ENCODE measurements at regions not wholly inside any gene's neighbourhood (a gene's known extent, or its start where the extent isn't known, plus 50 kb on each side); places are given as distances from the start of the nearest gene placed in this dataset.

- Histone ChIP-seq H3K27ac (ENCODE audit: low read depth, low read length, severe bottlenecking) (no peak overlapping the region), H3K4me1 (ENCODE audit: control insufficient read depth, insufficient read depth, low read length, poor library complexity, severe bottlenecking) (peaks cover 13% of the 10 kb centered on the region), H3K9me3 (ENCODE audit: control insufficient read depth, low read length) (no peaks in the 10 kb centered on the region), H3K36me3 (ENCODE audit: control insufficient read depth, insufficient read depth, low read length) (no peaks in the 10 kb centered on the region), H3K4me3 (ENCODE audit: extremely low read depth, insufficient read depth, low read length, poor library complexity, severe bottlenecking) (no peak overlapping the region)
- 100% methylated on average over 1 of the region's 2 CpGs; no CpG with 5 or more reads in 1 of the 2 experiments for WGBS, 2 experiments (ENCODE audit: insufficient coverage in 2 of 2)
These were observed 289.0 kb downstream of the SNX13 start for GRCh38 chr7:17651341-17651740.

GRCh38 chr7:17651863-17652385 is 288.4 kb downstream of the SNX13 start:
- H3K4me3 ChIP-seq (ENCODE audit: extremely low read depth, insufficient read depth, low read length, poor library complexity, severe bottlenecking), result no peak overlapping the region
- no peaks in the 10 kb centered on the region for H3K36me3 ChIP-seq (ENCODE audit: control insufficient read depth, insufficient read depth, low read length)
- no peaks in the 10 kb centered on the region for H3K9me3 ChIP-seq (ENCODE audit: control insufficient read depth, low read length)
- WGBS, 2 experiments (ENCODE audit: insufficient coverage in 2 of 2), result 95% methylated on average over 3 of the region's 4 CpGs; no CpG with 5 or more reads in 1 of the 2 experiments
- peak overlapping the region; percentile 20 for H3K27ac ChIP-seq (ENCODE audit: low read depth, low read length, severe bottlenecking)
- peaks cover 13% of the 10 kb centered on the region for H3K4me1 ChIP-seq (ENCODE audit: control insufficient read depth, insufficient read depth, low read length, poor library complexity, severe bottlenecking)

DNA sequence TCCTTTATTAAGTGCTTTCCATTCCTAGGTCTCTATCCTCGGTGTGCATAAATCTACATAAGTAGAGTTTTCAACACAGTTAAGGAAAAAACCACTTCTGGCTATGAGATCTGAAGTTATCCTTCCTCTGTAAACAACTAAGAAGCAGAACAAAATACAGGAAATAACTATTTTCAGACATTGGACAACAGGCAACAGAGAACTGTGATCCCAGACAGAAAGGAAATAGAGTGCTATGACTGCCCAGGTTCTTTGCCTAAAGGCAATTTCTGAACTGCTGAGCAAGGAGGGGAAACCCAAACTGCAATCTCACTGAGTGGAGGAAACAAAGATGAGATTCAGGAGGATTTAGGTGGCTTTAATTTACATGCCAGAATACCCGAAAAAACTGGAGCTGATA is 285.4 kb downstream of the SNX13 start:
- Histone ChIP-seq H3K27ac (ENCODE audit: low read depth, low read length, severe bottlenecking) (peak overlapping the region; percentile 41), H3K4me1 (ENCODE audit: control insufficient read depth, insufficient read depth, low read length, poor library complexity, severe bottlenecking) (peaks cover 13% of the 10 kb centered on the region), H3K4me3 (ENCODE audit: extremely low read depth, insufficient read depth, low read length, poor library complexity, severe bottlenecking) (no peak overlapping the region), H3K36me3 (ENCODE audit: control insufficient read depth, insufficient read depth, low read length) (no peaks in the 10 kb centered on the region), H3K9me3 (ENCODE audit: control insufficient read depth, low read length) (no peaks in the 10 kb centered on the region)
- WGBS, 2 experiments (ENCODE audit: insufficient coverage in 2 of 2), result 100% methylated on average over 1 of the region's 2 CpGs; no CpG with 5 or more reads in 1 of the 2 experiments

DNA sequence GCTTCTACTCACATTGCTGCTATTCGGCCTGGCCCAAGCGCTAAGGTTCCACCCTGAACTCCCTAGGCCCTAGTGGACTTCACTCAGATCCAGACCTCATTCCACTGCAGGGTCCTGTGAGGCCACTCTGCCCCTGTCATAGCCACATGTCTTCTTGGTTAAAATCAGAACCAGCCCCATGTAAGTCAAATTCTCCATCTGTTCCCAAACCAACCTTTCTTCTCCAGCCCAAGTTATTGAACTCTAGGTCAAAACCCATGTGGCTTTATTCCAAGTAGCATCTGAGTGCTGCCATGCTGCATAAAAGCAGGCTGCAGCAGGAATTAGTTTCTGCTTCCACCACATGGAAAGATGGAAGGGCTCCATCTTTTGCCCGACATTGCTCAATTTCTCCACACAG is 281.2 kb downstream of the SNX13 start:
- Histone ChIP-seq H3K4me1 (ENCODE audit: control insufficient read depth, insufficient read depth, low read length, poor library complexity, severe bottlenecking) (peaks cover 25% of the 10 kb centered on the region), H3K36me3 (ENCODE audit: control insufficient read depth, insufficient read depth, low read length) (no peaks in the 10 kb centered on the region), H3K4me3 (ENCODE audit: extremely low read depth, insufficient read depth, low read length, poor library complexity, severe bottlenecking) (no peak overlapping the region), H3K9me3 (ENCODE audit: control insufficient read depth, low read length) (no peaks in the 10 kb centered on the region), H3K27ac (ENCODE audit: low read depth, low read length, severe bottlenecking) (no peak overlapping the region)
- WGBS, 2 experiments (ENCODE audit: insufficient coverage in 2 of 2), result 96 to 97% methylated on average over 3 of the region's 3 CpGs

DNA sequence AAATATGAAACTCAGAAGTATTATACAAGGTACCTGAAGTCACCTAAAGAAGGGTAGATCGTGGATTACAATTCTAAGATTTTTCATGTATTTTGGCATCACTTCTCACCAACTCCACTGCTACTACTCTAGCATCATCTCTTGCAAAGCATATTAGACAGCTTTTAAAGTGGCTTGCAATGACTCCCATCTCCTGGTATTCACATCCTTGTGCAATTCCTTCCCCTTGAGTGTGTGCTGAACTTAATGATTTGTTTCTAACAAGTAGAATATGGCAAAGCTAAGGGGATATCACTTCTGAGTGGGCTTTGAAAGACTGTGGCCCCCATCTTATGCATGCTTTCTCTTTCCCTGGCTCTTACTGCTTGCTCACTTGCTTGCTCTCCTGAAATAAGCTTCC is 280.2 kb downstream of the SNX13 start:
- no peaks in the 10 kb centered on the region for H3K9me3 ChIP-seq (ENCODE audit: control insufficient read depth, low read length)
- no peak overlapping the region for H3K27ac ChIP-seq (ENCODE audit: low read depth, low read length, severe bottlenecking)
- peaks cover 25% of the 10 kb centered on the region for H3K4me1 ChIP-seq (ENCODE audit: control insufficient read depth, insufficient read depth, low read length, poor library complexity, severe bottlenecking)
- H3K36me3 ChIP-seq (ENCODE audit: control insufficient read depth, insufficient read depth, low read length), result no peaks in the 10 kb centered on the region
- H3K4me3 ChIP-seq (ENCODE audit: extremely low read depth, insufficient read depth, low read length, poor library complexity, severe bottlenecking), result no peak overlapping the region
- WGBS, 2 experiments (ENCODE audit: insufficient coverage in 2 of 2), result 82 to 86% methylated on average over 1 of the region's 1 CpG

DNA sequence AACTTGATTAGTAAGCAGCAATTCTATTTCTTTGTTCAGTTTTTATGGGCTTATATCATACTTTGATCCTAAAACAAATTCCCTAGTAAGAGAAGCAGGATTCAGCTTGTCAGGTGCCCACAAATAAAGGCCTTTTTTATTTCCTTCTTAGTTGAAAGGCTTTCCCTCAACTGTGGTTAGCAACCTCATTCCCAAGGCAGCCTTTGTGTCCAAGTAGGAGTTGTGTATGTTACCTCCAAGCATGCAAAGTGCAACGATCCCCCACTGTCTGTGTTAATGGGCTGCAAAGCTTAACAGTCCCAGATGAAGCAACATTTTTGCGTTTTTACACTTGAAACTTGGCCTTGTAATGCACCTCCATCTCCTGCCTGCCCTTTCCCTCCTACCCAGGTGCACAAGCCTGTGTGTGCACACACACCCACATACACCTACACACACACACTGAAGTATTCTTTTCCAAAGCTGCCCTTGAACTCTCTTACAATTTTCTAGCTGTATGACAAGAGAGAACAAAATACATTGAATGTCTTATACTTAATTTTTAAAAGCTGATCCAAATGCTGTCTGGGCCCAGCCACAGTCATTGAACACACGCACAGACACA is 278.2 kb downstream of the SNX13 start:
- Histone ChIP-seq H3K4me1 (ENCODE audit: control insufficient read depth, insufficient read depth, low read length, poor library complexity, severe bottlenecking) (peaks cover 21% of the 10 kb centered on the region), H3K9me3 (ENCODE audit: control insufficient read depth, low read length) (no peaks in the 10 kb centered on the region), H3K4me3 (ENCODE audit: extremely low read depth, insufficient read depth, low read length, poor library complexity, severe bottlenecking) (no peak overlapping the region), H3K36me3 (ENCODE audit: control insufficient read depth, insufficient read depth, low read length) (no peaks in the 10 kb centered on the region), H3K27ac (ENCODE audit: low read depth, low read length, severe bottlenecking) (peak overlapping the region; percentile 92)
- WGBS, 2 experiments (ENCODE audit: insufficient coverage in 2 of 2), result 0 to 30% methylated on average over 1 to 2 of the region's 3 CpGs

DNA sequence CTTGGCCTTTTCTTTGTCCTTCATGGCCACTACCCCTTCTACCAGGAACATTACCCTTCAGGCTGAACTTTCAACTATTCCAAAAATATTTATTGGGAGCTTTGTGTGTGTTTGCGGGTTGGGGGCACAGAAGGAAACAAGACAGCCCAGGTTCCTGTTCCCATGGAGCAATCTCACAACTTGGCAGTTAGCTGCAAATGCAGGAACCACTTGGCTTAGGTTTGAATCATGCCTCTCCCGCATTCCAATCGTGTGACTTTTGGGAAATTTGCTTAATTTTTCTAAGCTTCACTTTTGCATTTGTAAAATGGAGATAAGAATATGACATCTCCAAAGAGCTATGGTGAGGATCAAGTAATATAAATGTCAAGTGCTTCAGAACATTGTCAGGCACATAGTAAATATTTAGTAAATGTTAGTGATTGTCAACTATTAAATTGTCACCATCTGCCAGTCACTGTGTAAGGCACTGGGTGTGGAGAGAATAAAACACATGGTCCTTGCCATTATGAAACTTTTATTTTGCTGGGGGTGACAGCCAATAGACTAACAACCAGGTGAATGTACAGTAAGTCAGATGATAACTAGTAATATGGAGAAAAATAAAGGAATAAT is 277.1 kb downstream of the SNX13 start:
- H3K4me1 ChIP-seq (ENCODE audit: control insufficient read depth, insufficient read depth, low read length, poor library complexity, severe bottlenecking), result peaks cover 21% of the 10 kb centered on the region
- H3K9me3 ChIP-seq (ENCODE audit: control insufficient read depth, low read length), result no peaks in the 10 kb centered on the region
- H3K4me3 ChIP-seq (ENCODE audit: extremely low read depth, insufficient read depth, low read length, poor library complexity, severe bottlenecking), result no peak overlapping the region
- 90% methylated on average over 2 of the region's 3 CpGs; no CpG with 5 or more reads in 1 of the 2 experiments for WGBS, 2 experiments (ENCODE audit: insufficient coverage in 2 of 2)
- peak overlapping the region; percentile 92 for H3K27ac ChIP-seq (ENCODE audit: low read depth, low read length, severe bottlenecking)
- no peaks in the 10 kb centered on the region for H3K36me3 ChIP-seq (ENCODE audit: control insufficient read depth, insufficient read depth, low read length)

GRCh38 chr7:17665029-17665428 is 275.3 kb downstream of the SNX13 start:
- Histone ChIP-seq H3K27ac (ENCODE audit: low read depth, low read length, severe bottlenecking) (no peak overlapping the region), H3K4me3 (ENCODE audit: extremely low read depth, insufficient read depth, low read length, poor library complexity, severe bottlenecking) (no peak overlapping the region), H3K36me3 (ENCODE audit: control insufficient read depth, insufficient read depth, low read length) (no peaks in the 10 kb centered on the region), H3K4me1 (ENCODE audit: control insufficient read depth, insufficient read depth, low read length, poor library complexity, severe bottlenecking) (peaks cover 24% of the 10 kb centered on the region), H3K9me3 (ENCODE audit: control insufficient read depth, low read length) (no peaks in the 10 kb centered on the region)
- 94 to 96% methylated on average over 16 of the region's 16 CpGs for WGBS, 2 experiments (ENCODE audit: insufficient coverage in 2 of 2)

GRCh38 chr7:17668122-17668521 is 272.2 kb downstream of the SNX13 start:
- H3K36me3 ChIP-seq (ENCODE audit: control insufficient read depth, insufficient read depth, low read length), result no peaks in the 10 kb centered on the region
- H3K4me1 ChIP-seq (ENCODE audit: control insufficient read depth, insufficient read depth, low read length, poor library complexity, severe bottlenecking), result peaks cover 8% of the 10 kb centered on the region
- H3K4me3 ChIP-seq (ENCODE audit: extremely low read depth, insufficient read depth, low read length, poor library complexity, severe bottlenecking), result no peak overlapping the region
- no peaks in the 10 kb centered on the region for H3K9me3 ChIP-seq (ENCODE audit: control insufficient read depth, low read length)
- H3K27ac ChIP-seq (ENCODE audit: low read depth, low read length, severe bottlenecking), result no peak overlapping the region

GRCh38 chr7:17669204-17669603 is 271.1 kb downstream of the SNX13 start:
- Histone ChIP-seq H3K4me1 (ENCODE audit: control insufficient read depth, insufficient read depth, low read length, poor library complexity, severe bottlenecking) (peaks cover 3% of the 10 kb centered on the region), H3K27ac (ENCODE audit: low read depth, low read length, severe bottlenecking) (no peak overlapping the region), H3K36me3 (ENCODE audit: control insufficient read depth, insufficient read depth, low read length) (no peaks in the 10 kb centered on the region), H3K4me3 (ENCODE audit: extremely low read depth, insufficient read depth, low read length, poor library complexity, severe bottlenecking) (no peak overlapping the region), H3K9me3 (ENCODE audit: control insufficient read depth, low read length) (no peaks in the 10 kb centered on the region)
- 91 to 100% methylated on average over 1 to 3 of the region's 4 CpGs for WGBS, 2 experiments (ENCODE audit: insufficient coverage in 2 of 2)

- Histone ChIP-seq H3K4me1 (ENCODE audit: control insufficient read depth, insufficient read depth, low read length, poor library complexity, severe bottlenecking) (peaks cover 3% of the 10 kb centered on the region), H3K4me3 (ENCODE audit: extremely low read depth, insufficient read depth, low read length, poor library complexity, severe bottlenecking) (no peak overlapping the region), H3K27ac (ENCODE audit: low read depth, low read length, severe bottlenecking) (no peak overlapping the region), H3K9me3 (ENCODE audit: control insufficient read depth, low read length) (no peaks in the 10 kb centered on the region), H3K36me3 (ENCODE audit: control insufficient read depth, insufficient read depth, low read length) (no peaks in the 10 kb centered on the region)
- no CpG with 5 or more reads among the region's 2 CpGs for WGBS, 2 experiments (ENCODE audit: insufficient coverage in 2 of 2)
These were observed 268.3 kb downstream of the SNX13 start for GRCh38 chr7:17671956-17672355.
